ENCODE measurements at regions not wholly inside any gene's neighbourhood (a gene's known extent, or its start where the extent isn't known, plus 50 kb on each side); places are given as distances from the start of the nearest gene placed in this dataset.
A peak's percentile ranks its signal among the peaks of the same experiment; 100 is the strongest.
"Not testable (repeated sequence)": the region's sequence is repeated elsewhere in the genome, so short reads cannot be mapped to it uniquely, and the experiment has no call there.

DNA sequence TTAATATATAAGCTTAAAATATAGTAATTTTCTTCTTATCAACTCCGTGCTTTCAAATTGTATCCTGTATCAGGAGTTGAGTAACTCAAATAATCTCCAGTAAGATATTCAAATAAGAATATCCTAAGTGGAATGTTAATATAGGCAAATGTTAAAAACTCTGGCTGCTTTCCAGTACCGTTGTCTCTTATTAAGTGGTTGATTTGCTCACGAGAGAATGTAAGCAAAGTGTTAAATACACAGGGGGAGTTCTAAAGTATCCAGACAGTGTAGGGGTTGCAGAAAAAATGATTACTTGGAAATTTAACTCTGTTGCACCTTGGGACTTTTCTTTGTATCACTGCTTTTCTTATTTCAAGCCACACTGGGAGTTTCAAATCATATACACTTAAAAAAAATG lies 478.9 kb upstream of the TBL1XR1 start:
- no peak for DNase-seq (ENCODE audit: low read depth)

DNA sequence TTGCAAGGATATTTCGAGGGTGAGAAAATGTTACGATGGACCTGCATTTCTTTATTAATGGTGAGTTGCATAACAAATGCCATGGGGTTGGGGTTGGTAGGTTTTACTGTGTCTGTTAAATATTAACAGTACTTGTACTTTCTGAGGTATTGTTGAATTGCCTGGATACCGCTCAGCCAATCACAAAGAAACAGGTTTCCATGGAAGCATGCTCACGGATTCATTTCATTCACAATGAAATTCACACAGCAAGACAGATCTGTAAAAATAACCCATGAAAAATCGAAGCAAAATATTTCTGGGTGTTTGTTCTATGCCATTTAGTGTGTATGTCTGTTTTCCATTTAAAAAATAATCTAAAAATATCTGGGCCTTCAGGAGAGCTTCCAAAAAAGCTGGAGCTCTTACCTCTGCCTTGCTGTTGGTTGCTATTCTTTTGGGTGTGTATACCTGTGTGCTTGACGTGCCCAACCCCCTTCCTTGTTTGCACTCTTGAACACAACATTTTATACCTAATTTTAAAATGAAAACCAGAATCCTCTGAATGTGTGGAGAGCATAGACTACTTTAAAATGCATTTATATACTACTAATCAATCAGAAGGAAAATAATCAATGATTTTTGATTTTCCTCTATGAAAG lies 479.8 kb upstream of the TBL1XR1 start:
- no peak for DNase-seq (ENCODE audit: low read depth)

DNA sequence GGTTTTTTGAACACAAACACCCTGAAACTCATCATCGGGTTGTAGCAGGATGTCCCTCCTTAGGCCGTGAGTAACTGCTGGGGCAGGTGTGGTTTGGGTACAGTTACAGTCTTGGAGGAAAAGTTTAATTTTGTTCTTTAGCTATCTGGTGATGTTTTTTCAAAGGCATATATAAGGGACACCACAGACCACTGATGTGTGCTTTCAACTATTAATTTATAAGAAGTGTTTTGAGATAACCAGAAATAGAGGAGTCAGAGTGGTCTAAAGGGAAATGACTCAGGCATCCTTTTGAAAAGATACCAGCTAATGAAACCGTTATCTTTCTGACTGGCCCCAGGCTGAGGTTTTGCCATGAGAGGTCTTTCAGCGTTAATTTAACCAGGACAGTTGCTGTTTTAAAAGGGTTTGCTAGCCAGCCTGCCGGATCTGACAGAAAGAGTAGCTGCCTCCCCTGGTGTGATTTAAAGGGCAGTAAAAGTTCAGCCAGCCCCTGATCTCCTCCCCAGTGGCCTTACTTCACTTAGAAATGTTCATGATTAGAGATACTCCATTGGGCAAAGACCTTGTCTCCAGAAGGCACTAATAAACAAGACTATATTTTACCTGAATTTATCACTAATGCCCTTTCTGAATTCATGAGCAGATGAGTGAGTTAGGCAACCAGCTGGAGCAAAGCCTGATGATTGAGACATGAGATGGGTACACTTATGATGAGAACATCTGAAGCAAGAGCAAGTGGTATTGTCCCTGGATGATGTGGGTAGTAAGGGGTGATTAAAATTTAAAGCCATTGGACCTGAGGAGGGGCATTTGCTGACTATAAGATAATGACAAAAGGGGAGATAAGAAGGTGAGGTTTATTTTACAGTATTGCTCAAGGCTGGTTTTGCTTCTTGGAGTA lies 482.5 kb upstream of the TBL1XR1 start:
- no peak for DNase-seq (ENCODE audit: low read depth)

DNA sequence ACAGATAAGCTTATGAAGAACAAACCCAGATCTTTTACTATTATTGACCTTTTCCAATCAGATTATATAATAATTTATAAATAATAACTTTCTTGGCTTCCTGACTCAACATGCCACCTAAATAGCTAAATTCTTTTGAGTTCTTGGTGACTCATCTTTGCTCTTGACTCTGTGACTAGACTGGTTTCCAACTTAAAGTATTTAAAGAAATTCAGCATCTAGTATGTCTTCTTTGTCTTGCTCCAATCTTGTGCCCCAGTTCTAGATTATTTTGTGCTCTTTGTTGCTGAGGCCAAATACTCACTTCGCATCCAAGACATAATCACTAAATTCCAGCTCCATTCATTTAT lies 483.2 kb upstream of the TBL1XR1 start:
- DNase-seq (ENCODE audit: low read depth), result no peak

DNA sequence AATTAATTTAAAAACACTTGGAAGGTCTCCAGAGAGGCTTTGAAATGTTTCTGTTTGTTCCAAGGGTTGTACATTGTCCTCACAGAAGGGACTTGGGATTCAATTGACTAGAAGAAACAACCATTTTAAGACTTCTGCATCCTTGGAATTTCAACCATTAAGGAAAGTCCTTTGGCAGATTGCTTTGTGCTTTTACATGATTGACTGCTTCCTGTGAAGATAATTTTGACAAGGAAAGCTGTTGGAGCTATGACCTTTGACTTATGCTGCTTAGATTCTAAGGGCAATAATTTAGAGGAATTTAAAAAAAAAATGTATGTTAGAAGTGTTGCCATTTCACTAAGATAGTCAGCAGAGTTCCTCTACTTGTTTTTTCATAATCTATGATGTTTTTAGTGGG lies 483.9 kb upstream of the TBL1XR1 start:
- no peak for DNase-seq (ENCODE audit: low read depth)

DNA sequence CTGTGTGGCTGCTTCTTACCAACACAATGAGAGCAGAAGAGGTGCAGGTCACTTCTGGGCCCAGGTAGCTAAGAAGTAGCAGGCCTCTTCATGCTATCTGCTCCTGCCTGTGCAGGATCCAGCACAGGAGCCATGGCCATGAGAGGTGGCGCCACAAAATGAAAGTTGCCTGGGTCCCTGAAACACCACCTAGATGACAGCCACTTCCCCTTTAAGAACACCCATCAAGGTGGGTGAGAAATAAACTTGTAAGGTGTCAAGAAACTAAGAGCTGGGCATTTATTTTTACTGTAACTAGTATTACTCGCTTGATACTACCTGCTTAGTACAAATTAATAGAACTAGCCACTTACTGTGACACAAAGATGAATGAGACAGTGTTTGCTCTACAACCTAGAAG lies 484.6 kb upstream of the TBL1XR1 start:
- DNase-seq (ENCODE audit: low read depth), result no peak

DNA sequence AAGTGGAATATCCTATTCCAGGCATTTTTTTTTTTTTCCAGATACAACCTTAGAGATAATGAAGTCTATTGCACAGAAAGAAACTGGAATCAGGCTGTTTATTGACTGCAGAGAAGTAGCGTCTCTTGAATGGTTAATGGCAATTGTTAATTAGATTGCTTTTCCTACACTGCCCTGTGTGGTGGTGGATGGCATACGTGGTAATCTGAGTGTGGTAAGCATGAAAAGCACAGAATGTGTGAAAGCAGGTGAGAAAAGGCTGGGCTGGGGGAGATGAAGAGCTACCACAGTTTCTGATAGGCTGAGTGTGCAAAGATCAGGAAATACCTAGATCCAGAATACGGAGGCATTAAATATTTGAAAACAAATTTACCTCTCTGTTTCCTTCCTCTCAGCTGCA lies 486.3 kb upstream of the TBL1XR1 start:
- DNase-seq (ENCODE audit: low read depth), result no peak

DNA sequence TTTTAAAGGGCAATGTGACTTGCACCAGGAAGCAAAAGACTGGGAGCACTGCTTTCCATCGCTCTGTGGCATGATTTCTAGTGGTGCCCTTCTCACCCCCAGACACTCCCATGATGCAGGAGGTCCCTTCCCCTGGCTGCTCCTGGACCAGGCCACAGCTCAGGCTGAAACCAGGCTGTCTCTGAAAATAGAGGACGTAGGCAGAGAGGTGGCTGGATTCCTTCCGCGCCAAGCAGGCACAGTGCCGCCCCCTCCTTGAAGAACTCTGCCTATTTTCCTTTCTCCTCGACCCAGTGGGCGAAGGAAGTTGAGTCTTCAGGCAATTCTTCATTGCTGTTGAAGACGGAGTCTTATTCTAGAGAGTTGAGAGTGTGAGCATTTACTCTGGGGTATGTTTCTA lies 489.4 kb upstream of the TBL1XR1 start:
- no peak for DNase-seq (ENCODE audit: low read depth)

DNA sequence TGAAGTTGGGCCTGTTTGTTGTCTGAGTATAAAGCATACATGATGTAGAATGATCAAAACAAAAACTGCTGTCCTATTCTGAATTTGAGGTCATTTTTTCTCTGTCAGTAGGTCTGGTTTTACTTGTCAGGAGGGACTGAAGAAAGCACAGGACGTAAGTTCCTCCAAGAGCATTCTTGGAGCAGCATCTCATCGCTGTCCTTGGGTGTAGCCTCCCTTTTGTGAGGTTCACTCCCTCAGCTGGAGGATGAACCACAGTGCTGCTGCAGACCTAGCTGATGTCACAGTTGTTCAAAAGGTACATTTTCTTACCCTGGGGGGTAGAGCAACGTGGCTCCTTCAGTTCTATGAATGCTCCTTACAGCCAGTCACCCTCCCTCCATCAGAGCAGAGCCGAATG lies 490.0 kb upstream of the TBL1XR1 start:
- DNase-seq (ENCODE audit: low read depth), result no peak

DNA sequence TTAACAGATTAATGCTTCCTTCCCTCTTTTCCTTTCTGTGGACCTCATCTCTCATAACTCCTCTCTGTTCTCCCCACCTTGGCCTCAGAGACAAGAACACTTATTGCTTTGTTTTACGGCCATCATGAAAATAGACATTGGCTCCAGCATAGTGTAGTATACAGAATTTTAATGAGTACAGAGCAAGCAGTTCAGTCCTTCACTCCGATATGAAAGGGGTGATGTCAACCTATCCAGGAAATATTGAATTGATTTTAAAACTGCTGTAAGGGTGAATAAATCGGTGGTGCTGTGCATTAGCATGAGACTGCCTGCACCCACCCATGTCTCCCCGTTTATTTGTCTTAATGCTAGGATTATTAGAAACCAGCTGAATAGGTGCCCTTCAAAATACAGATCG lies 490.9 kb upstream of the TBL1XR1 start:
- no peak for DNase-seq (ENCODE audit: low read depth)

DNA sequence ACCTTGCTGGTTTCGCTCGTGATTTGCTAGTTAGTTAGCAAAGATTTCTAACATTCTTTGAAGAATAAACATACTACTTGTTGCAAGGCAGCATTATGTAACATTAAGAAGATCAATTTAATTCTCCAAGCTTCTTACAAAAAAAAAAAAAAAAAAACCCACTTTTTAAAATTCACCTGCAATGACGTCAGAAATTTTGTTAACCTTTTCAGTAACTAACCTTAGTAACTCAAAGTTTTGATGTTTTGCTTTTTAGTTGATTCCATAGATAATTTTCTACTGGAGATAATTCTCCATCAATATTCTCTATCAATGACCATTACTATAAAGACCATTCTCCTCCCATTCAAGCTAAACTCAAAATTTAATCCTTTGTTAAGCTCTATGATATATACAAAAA lies 491.8 kb upstream of the TBL1XR1 start:
- DNase-seq (ENCODE audit: low read depth), result no peak

DNA sequence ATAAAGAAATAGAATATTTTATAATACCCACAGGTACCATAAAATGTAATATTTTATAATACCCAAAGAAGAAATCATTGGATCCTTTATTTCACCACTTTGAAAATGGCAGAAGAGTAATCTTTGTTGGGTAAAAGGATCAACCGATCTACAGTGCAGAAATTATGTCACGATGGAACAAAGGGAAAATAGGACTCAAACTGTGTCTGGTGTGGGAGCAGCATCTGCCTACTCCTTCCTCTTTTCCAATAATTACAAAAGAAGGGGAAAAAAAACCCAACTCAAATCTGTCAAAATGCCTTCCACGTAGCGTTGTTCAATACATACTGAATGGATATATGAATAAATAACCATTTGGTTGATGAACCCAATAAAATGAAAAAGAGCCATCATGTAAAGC lies 492.6 kb upstream of the TBL1XR1 start:
- DNase-seq (ENCODE audit: low read depth), result no peak

DNA sequence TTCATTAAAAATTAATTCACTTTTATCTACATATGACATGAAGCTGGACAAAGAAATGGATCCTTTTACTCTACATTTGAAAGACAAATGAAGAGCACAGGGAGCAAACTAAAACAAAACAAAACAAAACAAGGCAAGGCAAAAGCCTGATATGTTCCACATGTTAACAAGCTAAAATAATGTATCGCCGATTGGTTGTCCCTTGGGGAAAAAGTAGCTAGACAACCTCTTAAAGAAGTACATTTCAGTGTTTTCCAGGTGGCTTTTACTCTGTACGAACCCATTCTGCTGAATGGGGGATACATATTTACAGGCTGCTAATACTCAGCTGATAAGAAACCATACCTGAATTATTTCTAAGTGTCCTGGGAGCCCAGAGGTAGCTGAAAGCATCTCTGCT lies 493.0 kb upstream of the TBL1XR1 start:
- DNase-seq (ENCODE audit: low read depth), result no peak

DNA sequence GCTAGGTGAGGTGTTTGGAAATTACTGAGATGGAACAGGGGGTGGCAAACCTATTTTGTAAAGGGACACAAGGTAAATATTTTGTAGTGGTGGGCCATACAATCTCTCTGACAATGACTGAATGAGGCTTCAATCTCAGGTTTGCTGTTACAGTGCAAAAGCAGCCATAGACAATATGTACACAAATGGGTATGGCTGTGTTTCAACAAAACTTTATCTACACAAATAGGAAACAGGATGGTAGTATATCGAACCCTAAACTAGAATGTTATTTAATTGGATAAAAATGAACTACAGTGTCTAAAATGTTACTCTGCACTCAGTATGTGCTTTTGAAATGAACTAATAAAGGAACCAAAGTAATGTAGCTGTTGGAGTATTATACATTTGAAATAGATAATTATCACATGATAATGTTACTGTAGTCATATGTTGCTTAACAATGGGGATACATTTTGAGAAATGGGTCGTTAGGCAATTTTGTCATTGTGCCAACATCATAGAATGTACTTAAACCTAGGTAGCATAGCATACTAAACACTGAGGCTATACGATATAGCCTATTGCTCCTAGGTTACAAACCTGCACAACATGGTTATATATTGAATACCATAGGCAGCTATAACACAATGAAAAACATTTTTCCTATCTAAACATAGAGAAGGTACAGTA lies 495.2 kb upstream of the TBL1XR1 start:
- no peak for DNase-seq (ENCODE audit: low read depth)

DNA sequence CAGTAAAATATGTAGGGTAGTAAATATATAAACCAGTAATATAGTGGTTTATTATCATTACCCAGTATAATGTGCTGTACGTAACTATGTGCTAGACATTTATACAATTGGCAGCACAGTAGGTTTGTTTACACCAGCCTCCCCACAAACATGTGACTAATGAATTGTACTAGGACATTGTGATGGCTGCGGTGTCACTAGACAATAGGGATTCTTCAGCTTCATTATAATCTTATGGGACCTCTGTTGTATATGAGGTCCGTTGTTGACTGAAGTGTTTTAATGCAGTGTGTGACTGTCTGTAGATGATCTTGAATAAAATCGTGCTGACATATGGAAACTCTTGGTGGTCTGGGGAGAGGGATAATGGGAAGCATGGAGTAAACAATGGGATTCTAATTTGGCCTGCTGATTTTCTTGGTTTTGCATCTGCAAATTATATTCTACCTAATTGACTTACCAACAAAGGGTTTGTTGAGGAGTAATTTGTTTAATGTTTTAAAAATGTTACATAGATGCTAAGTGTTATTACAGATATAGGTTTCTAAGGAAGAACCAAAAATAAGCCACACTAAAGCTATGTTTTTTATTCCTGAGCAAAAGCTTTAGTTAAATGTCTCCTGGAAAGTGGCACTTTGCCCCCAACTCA lies 496.5 kb upstream of the TBL1XR1 start:
- no peak for DNase-seq (ENCODE audit: low read depth)

DNA sequence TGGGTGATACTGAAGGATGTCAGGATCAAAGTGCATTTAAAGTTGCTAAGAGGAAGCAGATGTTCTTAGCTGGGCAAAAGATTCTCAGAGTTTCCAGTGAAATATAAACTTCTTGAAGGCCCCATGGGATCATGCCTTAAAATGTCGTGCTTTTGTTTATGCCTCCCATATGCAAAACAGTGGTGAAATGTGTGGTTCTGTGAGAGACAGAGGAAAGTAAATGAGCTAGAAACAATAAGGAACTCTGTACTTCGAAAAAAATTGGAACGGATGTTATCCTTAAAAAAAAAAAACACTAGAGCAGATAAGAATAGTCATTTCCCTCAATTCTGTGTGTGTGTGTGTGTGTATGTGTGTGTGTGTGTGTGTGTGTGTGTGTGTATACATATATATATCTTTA lies 497.0 kb upstream of the TBL1XR1 start:
- DNase-seq (ENCODE audit: low read depth), result peak; percentile 50

DNA sequence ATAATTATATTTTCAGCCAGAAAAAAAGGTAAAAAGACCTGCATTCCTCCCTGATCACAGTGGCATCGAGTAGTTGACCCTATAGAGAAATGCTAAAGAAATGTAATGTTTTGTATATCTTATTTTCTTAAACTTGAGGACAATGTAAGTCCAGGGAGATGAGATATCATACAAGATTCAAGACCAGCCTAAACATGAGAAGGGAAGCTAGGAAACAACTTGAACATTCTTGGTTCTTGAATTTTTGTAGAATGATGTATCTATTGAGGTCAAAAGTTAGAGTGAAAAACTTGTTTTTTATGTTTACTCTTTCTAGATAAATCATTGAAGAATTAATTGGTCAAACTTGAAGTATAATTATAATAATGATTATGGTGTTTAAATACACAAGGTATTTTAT lies 497.7 kb upstream of the TBL1XR1 start:
- no peak for DNase-seq (ENCODE audit: low read depth)

DNA sequence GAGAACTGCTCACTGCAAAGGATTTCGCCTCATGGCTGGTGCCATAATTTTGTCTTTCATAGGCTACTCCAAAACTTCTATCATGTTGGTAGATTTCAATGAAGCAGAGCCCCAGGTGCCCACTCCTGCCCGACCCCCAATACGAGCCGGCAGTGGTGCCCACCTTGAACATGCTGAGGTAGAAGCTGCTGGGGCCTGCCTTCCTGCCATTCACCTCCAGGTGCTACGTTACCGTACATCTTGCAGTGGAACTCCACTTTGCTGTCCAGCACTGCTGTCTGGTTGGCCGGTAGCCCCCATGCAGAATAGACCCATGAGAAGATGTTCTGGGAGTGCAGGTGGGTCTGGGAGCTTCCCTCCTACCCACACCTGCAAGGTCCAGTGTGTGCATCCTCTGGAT lies 502.8 kb upstream of the TBL1XR1 start:
- no peak for DNase-seq (ENCODE audit: low read depth)

DNA sequence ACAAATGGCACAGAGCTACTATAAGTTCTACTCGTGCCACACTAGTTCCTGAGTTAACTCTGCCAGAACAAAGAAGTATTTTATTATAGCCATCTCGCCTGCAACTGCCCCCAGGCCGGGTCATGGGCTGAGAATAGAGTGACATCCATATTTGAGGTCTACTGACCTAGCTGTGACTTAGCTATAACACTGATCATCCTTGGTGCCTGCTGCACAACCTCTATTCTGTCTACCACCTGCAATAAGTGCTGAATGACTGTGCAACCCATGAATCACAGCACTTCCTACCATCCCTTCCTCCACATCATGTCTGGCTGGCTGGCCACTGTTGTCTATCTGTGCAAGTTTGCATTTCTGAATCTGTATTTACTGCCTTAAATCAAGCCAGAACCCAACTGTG lies 506.5 kb upstream of the TBL1XR1 start:
- no peak for DNase-seq (ENCODE audit: low read depth)

DNA sequence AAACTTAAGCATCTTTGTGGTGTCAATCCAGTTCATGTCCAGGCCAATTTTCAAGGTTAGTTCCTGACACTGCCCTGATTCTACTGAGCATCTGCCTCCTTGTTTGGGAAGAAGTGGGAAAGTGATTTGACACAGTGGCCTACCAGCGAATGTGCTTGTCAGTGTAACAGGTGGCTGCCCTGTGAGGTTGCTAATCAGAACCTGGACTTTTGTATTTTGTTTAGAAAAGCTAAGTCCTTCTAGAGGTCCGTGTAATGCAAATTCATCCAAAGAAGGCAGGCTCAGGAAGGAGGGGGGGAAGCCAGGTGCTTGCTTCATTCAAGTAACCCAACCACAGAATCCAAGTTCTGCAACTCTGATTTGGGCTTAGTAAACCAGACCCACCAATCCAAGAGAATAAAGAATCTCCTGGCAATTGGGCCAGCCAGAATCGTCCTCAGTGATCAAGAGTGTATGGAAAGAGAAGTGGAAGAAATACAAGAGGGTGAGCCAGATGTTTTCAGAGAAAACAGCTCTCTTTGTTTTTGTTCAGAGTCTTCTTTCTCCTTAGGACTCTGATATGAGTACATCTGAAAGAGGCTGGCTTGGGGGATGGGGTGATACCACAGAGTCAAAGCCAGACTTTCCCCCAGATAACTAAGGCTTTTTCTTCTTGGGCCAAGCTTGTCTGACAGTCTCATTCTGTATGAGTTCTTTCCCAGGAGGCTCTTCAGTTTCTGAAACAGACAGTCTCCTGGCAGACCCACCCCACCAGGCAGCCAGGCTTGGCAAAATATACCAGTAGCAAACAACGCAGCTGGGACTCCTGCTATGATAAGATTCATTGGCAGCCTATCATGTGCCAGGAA lies 508.9 kb upstream of the TBL1XR1 start:
- no peak for DNase-seq (ENCODE audit: low read depth)

DNA sequence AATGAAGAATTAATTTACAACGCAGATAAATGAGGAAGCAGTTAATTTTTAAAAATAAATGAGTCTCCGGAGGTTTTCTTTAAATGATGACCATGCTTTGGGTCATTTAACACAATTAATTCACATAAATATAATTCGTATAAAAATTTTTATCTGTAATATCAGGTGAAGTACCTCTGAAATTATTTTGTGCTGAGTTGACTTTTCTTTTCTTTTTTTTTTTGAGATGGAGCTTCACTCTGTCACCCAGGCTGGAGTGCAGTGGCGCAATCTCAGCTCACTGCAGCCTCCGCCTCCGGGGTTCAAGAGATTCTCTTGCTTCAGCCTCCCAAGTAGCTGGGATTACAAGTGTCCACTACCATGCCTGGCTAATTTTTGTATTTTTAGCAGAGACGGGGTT lies 512.2 kb upstream of the TBL1XR1 start:
- not testable (repeated sequence) for DNase-seq (ENCODE audit: low read depth)

DNA sequence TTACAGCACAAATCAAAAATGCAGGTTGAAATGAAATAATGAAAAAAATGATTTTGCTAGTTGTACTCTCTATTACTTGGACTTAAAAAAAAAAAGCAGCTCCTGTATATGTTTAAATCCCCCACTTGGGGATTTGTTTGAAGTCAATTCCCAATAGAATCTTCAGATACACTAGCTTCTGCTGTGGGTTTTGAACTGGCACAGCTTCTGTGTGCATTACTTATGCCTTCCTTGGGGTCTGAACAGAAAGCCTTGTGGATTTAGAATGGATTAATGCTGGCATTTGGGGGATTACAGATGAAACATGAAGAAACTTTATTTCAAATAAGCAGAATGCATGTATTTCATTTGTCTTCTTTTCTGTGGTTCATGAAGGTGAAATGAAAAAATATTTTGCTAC lies 513.2 kb upstream of the TBL1XR1 start:
- no peak for DNase-seq (ENCODE audit: low read depth)

Data from GM04503 (cell line).